ENCODE measurements at regions not wholly inside any gene's neighbourhood (a gene's known extent, or its start where the extent isn't known, plus 50 kb on each side); places are given as distances from the start of the nearest gene placed in this dataset.
A peak's percentile ranks its signal among the peaks of the same experiment; 100 is the strongest.

- Mint-ChIP-seq H3K27ac (no peak overlapping the region), H3K4me3 (no peak overlapping the region), H3K27me3 (peaks cover 26% of the 10 kb centered on the region), H3K9me3 (peaks cover 25% of the 10 kb centered on the region), H3K4me1 (ENCODE audit: low read depth) (peaks cover 40% of the 10 kb centered on the region), H3K36me3 (ENCODE audit: low read depth) (peaks cover 4% of the 10 kb centered on the region)
- DNase-seq, result no peak
Observed at GRCh38 chr10:14391342-14391741, 60.6 kb upstream of the FRMD4A start.

DNA sequence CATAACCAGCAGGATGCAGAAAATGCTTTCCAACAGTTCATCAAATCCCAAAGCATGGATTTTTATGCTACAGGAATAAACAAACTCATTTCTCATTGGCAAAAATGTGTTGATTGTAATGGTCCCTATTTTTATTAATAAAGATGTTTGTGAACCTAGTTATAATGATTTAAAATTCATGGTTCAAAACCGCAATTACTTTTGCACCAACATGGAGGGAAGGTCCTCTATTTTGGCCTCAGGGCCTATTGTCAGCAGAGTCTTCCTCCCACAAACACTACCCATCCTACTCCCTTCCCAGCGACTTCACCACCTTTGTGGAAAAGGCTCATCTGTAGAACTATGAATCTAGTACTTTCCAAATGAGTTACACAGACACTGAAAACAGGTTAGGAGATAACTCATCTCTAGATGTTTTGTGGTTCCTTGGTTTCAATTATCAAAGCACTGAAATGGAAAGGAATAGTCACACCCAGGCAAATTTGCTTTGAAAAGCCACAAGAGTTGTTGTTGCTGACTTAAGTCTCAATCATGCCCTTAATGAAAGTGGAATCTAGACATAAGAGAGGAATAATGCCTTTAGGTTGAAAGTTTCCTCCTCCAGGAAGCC, 59.4 kb upstream of the FRMD4A start:
- H3K9me3 Mint-ChIP-seq, result peaks cover 25% of the 10 kb centered on the region
- no peak overlapping the region for H3K4me3 Mint-ChIP-seq
- peaks cover 4% of the 10 kb centered on the region for H3K36me3 Mint-ChIP-seq (ENCODE audit: low read depth)
- DNase-seq, result no peak
- peaks cover 52% of the 10 kb centered on the region for H3K4me1 Mint-ChIP-seq (ENCODE audit: low read depth)
- peaks cover 36% of the 10 kb centered on the region for H3K27me3 Mint-ChIP-seq
- peak overlapping the region; percentile 91 for H3K27ac Mint-ChIP-seq

DNA sequence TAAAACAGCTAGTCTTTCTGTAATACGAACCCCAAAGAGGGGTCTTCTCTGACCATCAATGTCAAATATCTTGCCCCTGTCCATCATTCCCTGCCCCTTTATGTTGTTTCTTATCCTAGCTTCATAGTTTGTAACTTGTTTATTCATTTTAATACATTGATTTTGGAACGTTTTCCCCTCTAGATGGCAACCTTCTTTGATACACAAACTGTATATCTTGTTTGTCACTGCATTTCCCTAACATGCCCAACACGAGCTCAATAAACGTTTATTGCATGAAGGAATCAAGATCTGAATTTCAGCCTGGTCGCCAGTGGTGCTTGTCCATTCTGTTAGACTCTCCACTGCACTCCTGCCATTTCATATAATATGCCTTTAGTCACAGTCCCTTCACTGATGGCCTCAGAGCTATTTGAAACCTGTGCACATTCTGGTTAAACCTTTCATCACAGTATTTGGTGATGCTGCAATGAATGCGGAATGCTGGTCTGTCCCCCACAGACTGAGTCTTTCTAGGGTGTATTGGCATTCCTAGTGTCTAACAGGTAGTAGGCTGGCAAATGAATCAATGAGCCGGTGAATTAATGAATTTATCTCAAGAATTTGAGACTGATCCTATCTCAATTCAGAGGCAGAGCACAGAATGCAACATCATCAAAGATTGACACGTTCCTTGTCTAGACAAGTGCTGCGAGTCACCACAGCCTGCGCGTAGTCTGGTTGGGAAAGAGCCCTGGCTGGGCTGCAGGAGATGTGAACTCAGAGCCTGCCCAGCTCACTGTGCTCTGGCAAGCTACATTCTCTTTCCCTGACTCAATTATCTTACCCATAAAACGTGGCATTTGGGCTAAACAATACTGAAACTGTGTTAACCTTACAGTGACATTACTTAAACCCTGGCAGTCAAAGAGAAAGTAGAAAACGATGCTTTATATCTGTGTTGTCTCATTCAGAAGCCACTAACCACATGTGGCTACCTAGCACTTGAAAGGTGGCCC, 55.2 kb upstream of the FRMD4A start:
- Mint-ChIP-seq H3K9me3 (peaks cover 18% of the 10 kb centered on the region), H3K36me3 (ENCODE audit: low read depth) (peaks cover 4% of the 10 kb centered on the region), H3K4me1 (ENCODE audit: low read depth) (peaks cover 77% of the 10 kb centered on the region), H3K27me3 (peaks cover 36% of the 10 kb centered on the region), H3K27ac (peak overlapping the region; percentile 61), H3K4me3 (no peak overlapping the region)
- peak; percentile 55 for DNase-seq

DNA sequence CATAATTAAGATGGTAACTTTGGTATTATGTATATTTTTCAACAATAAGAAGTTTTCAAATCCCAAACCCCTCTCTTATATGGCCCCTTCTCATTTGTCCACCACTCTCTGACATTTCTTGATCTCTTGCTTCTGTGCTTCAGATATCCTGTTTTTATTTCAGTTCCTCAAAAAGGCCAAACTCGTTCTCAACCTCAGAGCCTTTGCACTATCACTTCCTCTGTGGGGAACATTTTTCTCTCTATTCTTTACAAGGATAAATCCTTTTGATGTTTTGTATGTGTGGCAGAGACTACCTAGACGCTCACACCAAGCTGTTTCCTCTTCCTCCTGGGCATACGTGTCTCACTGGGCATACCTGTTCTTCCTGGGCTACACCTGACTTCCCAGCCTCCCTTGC, 54.2 kb upstream of the FRMD4A start:
- H3K27me3 Mint-ChIP-seq, result peaks cover 36% of the 10 kb centered on the region
- no peak overlapping the region for H3K4me3 Mint-ChIP-seq
- H3K9me3 Mint-ChIP-seq, result peaks cover 10% of the 10 kb centered on the region
- H3K36me3 Mint-ChIP-seq (ENCODE audit: low read depth), result peaks cover 2% of the 10 kb centered on the region
- DNase-seq, result no peak
- H3K4me1 Mint-ChIP-seq (ENCODE audit: low read depth), result peaks cover 68% of the 10 kb centered on the region
- no peak overlapping the region for H3K27ac Mint-ChIP-seq

- H3K9me3 Mint-ChIP-seq, result peaks cover 5% of the 10 kb centered on the region
- H3K27me3 Mint-ChIP-seq, result peaks cover 39% of the 10 kb centered on the region
- no peak overlapping the region for H3K4me3 Mint-ChIP-seq
- H3K4me1 Mint-ChIP-seq (ENCODE audit: low read depth), result peaks cover 61% of the 10 kb centered on the region
- no peak for DNase-seq
- H3K27ac Mint-ChIP-seq, result no peak overlapping the region
- no peaks in the 10 kb centered on the region for H3K36me3 Mint-ChIP-seq (ENCODE audit: low read depth)
Observed at GRCh38 chr10:14384116-14384730, 53.5 kb upstream of the FRMD4A start.

- no peaks in the 10 kb centered on the region for H3K36me3 Mint-ChIP-seq (ENCODE audit: low read depth)
- H3K4me1 Mint-ChIP-seq (ENCODE audit: low read depth), result peaks cover 56% of the 10 kb centered on the region
- DNase-seq, result no peak
- peaks cover 1% of the 10 kb centered on the region for H3K9me3 Mint-ChIP-seq
- H3K27me3 Mint-ChIP-seq, result peaks cover 39% of the 10 kb centered on the region
- no peak overlapping the region for H3K4me3 Mint-ChIP-seq
- no peak overlapping the region for H3K27ac Mint-ChIP-seq
Observed at GRCh38 chr10:14383266-14383665, 52.5 kb upstream of the FRMD4A start.

GRCh38 chr10:14382531-14382930, 51.8 kb upstream of the FRMD4A start:
- no peaks in the 10 kb centered on the region for H3K36me3 Mint-ChIP-seq (ENCODE audit: low read depth)
- no peaks in the 10 kb centered on the region for H3K9me3 Mint-ChIP-seq
- peaks cover 41% of the 10 kb centered on the region for H3K27me3 Mint-ChIP-seq
- peaks cover 56% of the 10 kb centered on the region for H3K4me1 Mint-ChIP-seq (ENCODE audit: low read depth)
- no peak for DNase-seq
- no peak overlapping the region for H3K4me3 Mint-ChIP-seq
- no peak overlapping the region for H3K27ac Mint-ChIP-seq

DNA sequence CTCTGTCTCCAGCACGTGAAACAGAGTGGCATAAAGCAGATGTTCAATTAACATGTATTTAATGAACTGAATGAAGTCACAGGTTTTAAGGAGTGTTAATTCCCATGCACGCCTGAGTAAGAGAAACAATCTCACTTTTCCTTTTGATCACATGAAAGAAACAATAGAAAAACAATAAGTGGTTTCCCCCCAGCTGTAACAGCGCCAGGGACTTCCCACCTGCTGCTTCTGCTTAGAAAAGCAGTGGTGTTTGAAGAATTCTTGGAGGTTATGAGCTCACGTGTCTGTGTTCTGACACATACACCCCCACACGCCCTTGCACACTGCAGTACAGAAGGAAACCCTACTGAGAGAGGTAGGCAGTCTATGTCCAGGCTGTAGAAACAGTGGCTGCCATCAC, 51.3 kb upstream of the FRMD4A start:
- Mint-ChIP-seq H3K9me3 (no peaks in the 10 kb centered on the region), H3K36me3 (ENCODE audit: low read depth) (no peaks in the 10 kb centered on the region), H3K4me3 (no peak overlapping the region), H3K27ac (peak overlapping the region; percentile 39), H3K4me1 (ENCODE audit: low read depth) (peaks cover 56% of the 10 kb centered on the region), H3K27me3 (peaks cover 45% of the 10 kb centered on the region)
- DNase-seq, result peak; percentile 59

DNA sequence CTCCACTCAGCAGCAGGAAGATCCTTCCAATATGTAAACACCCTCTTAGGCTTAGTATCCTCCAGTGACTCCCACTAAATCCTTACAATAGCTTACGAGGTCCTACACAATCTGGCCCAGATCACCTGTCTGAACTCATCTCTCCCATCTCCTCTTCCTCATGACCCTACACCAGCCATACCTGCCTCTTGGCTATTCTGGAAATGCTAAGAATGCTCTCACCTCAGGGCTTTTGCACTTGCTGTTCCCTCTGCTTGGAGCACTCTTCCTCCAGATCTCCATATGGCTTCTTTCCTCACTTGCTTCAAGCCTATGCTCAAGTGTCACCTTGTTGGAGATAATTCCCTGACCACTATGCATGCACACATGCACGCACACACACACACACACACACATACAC, 50.8 kb upstream of the FRMD4A start:
- H3K27ac Mint-ChIP-seq, result no peak overlapping the region
- DNase-seq, result no peak
- peaks cover 51% of the 10 kb centered on the region for H3K4me1 Mint-ChIP-seq (ENCODE audit: low read depth)
- no peak overlapping the region for H3K4me3 Mint-ChIP-seq
- H3K9me3 Mint-ChIP-seq, result no peaks in the 10 kb centered on the region
- no peaks in the 10 kb centered on the region for H3K36me3 Mint-ChIP-seq (ENCODE audit: low read depth)
- H3K27me3 Mint-ChIP-seq, result peaks cover 44% of the 10 kb centered on the region

DNA sequence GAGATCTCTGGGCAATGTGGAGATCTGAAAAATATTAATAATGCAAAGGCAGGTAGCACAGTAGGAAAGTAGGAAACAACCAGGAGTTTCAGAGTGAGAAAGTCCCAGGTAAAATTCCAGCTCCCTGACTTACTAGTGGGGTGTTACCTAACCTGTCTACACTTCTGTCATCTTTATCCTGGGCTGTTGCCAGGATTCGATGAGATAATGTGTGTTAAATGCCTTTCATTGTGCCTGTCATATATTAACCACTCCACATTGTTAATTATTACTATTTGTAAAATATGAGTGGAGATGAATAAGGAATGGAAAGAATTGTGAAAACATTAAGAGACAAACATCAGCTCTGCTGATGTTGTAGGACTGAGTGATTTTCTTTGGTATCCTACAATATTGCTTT, 50.0 kb upstream of the FRMD4A start:
- Mint-ChIP-seq H3K27me3 (peaks cover 44% of the 10 kb centered on the region), H3K9me3 (no peaks in the 10 kb centered on the region), H3K27ac (no peak overlapping the region), H3K36me3 (ENCODE audit: low read depth) (no peaks in the 10 kb centered on the region), H3K4me1 (ENCODE audit: low read depth) (peaks cover 44% of the 10 kb centered on the region), H3K4me3 (no peak overlapping the region)
- no peak for DNase-seq
